NOMO-1 (cell line): ENCODE measurements at regions not wholly inside any gene's neighbourhood (a gene's known extent, or its start where the extent isn't known, plus 50 kb on each side); places are given as distances from the start of the nearest gene placed in this dataset.

Experiments
- DNase-seq, 2 experiments: peaks; one replicate each; lab custom pipeline; 2025; ENCODE audit not compliant: unreplicated experiment in 2 of 2; lab: John Stamatoyannopoulos, UW

GRCh38 chr9:90307167-90307833, 335.3 kb downstream of the DIRAS2 start:
- DNase-seq = no peak

- DNase-seq = no peak
These were observed 334.7 kb downstream of the DIRAS2 start for GRCh38 chr9:90307891-90308290.

- DNase-seq = no peak
These were observed 333.9 kb downstream of the DIRAS2 start for GRCh38 chr9:90308691-90309090.

- no peak for DNase-seq
These were observed 332.7 kb downstream of the DIRAS2 start for GRCh38 chr9:90309809-90310520.

- no peak for DNase-seq
These were observed 332.1 kb downstream of the DIRAS2 start for GRCh38 chr9:90310521-90310876.

- DNase-seq = no peak
These were observed 330.8 kb downstream of the DIRAS2 start for GRCh38 chr9:90311811-90312210.

- DNase-seq = no peak
These were observed 320.3 kb downstream of the DIRAS2 start for GRCh38 chr9:90322296-90322695.

- no peak for DNase-seq
These were observed 316.5 kb downstream of the DIRAS2 start for GRCh38 chr9:90325913-90326653.

- no peak for DNase-seq
These were observed 312.4 kb downstream of the DIRAS2 start for GRCh38 chr9:90330231-90330630.

GRCh38 chr9:90331826-90332575, 310.6 kb downstream of the DIRAS2 start:
- no peak for DNase-seq

- no peak for DNase-seq
These were observed 309.4 kb downstream of the DIRAS2 start for GRCh38 chr9:90333226-90333625.

GRCh38 chr9:90340421-90340820, 302.2 kb downstream of the DIRAS2 start:
- no peak for DNase-seq

GRCh38 chr9:90342607-90343006, 300.0 kb downstream of the DIRAS2 start:
- DNase-seq = no peak

GRCh38 chr9:90343366-90343765, 299.3 kb downstream of the DIRAS2 start:
- DNase-seq = no peak

- no peak for DNase-seq
These were observed 298.6 kb downstream of the DIRAS2 start for GRCh38 chr9:90343991-90344390.

GRCh38 chr9:90365666-90366065, 277.0 kb downstream of the DIRAS2 start:
- DNase-seq = no peak

GRCh38 chr9:90368241-90368640, 274.4 kb downstream of the DIRAS2 start:
- no peak for DNase-seq

- DNase-seq = no peak
These were observed 273.7 kb downstream of the DIRAS2 start for GRCh38 chr9:90368928-90369327.

- DNase-seq = no peak
These were observed 262.9 kb downstream of the DIRAS2 start for GRCh38 chr9:90379771-90380170.

GRCh38 chr9:90385146-90385545, 257.5 kb downstream of the DIRAS2 start:
- DNase-seq = no peak
